DOHH2 (cell line): ENCODE measurements at regions not wholly inside any gene's neighbourhood (a gene's known extent, or its start where the extent isn't known, plus 50 kb on each side); places are given as distances from the start of the nearest gene placed in this dataset.

ENCODE experiments used
- CTCF ChIP-seq: fragments of 200-600 bp; sonication (generic); IDR thresholded peaks from one replicate; pipeline ENCODE4 v1.5.1; 2014; ENCODE audit warnings: antibody characterized with exemption, mild to moderate bottlenecking, low read depth, low read length; ENCODE audit not compliant: poor library complexity, severe bottlenecking
- EZH2phosphoT487 ChIP-seq: fragments of 200-600 bp; sonication (generic); IDR thresholded peaks from 2 replicates; pipeline ENCODE4 v1.6.1; 2017; ENCODE audit warnings: borderline replicate concordance, mild to moderate bottlenecking, antibody characterized with exemption, low read length, moderate library complexity, mixed read lengths

GRCh38 chr12:92520511-92520910, 182.3 kb upstream of the PLEKHG7 start:
- no peak for TF ChIP-seq CTCF
- TF ChIP-seq EZH2phosphoT487 = no peak
